H9 (cell line): ENCODE measurements at regions not wholly inside any gene's neighbourhood (a gene's known extent, or its start where the extent isn't known, plus 50 kb on each side); places are given as distances from the start of the nearest gene placed in this dataset.

Source experiments
- DNase-seq: peaks from one replicate; pipeline ENCODE4 v3.0.0-alpha.2; 2017
- H2AFZ ChIP-seq: one replicate; pipeline ENCODE4 v1.6.1; 2013; ENCODE audit warnings: mild to moderate bottlenecking, low read length, control low read depth, moderate library complexity
- H2AK5ac ChIP-seq: 2 replicates; pipeline ENCODE4 v1.6.1; 2013; ENCODE audit warnings: low read length, control low read depth, mixed read lengths; ENCODE audit not compliant: insufficient read length
- H2BK120ac ChIP-seq: one replicate; pipeline ENCODE4 v1.6.1; 2013; ENCODE audit warnings: low read depth, mild to moderate bottlenecking, low read length, control low read depth, inconsistent platforms; ENCODE audit not compliant: poor library complexity, severe bottlenecking
- H2BK12ac ChIP-seq: 2 replicates; pipeline ENCODE4 v1.6.1; 2013; ENCODE audit warnings: low read length, control low read depth, mixed read lengths, low read depth; ENCODE audit not compliant: insufficient read length
- H2BK15ac ChIP-seq: 2 replicates; pipeline ENCODE4 v1.6.1; 2013; ENCODE audit warnings: low read depth, low read length, control low read depth
- H2BK20ac ChIP-seq: one replicate; pipeline ENCODE4 v1.6.1; 2013; ENCODE audit warnings: low read depth, mild to moderate bottlenecking, low read length, control low read depth, inconsistent platforms; ENCODE audit not compliant: poor library complexity, severe bottlenecking
- H2BK5ac ChIP-seq: 2 replicates; pipeline ENCODE4 v1.6.1; 2013; ENCODE audit warnings: low read length, control low read depth, mixed read lengths; ENCODE audit not compliant: insufficient read length
- H3K14ac ChIP-seq: 2 replicates; pipeline ENCODE4 v1.6.1; 2013; ENCODE audit warnings: low read length, control low read depth; ENCODE audit not compliant: insufficient read depth
- H3K18ac ChIP-seq: 2 replicates; pipeline ENCODE4 v1.6.1; 2013; ENCODE audit warnings: low read depth, mild to moderate bottlenecking, mixed read lengths, low read length, control low read depth; ENCODE audit not compliant: insufficient read length
- H3K23ac ChIP-seq: 2 replicates; pipeline ENCODE4 v1.6.1; 2013; ENCODE audit warnings: low read length, control low read depth, mixed read lengths, low read depth; ENCODE audit not compliant: insufficient read length
- H3K23me2 ChIP-seq: 2 replicates; pipeline ENCODE4 v1.6.1; 2013; ENCODE audit warnings: low read depth, mild to moderate bottlenecking, mixed read lengths, low read length, control low read depth; ENCODE audit not compliant: insufficient read length, poor library complexity, severe bottlenecking
- H3K27ac ChIP-seq: 2 replicates; pipeline ENCODE4 v1.5.1; 2013; ENCODE audit warnings: low read length, control low read depth, mixed read lengths, low read depth; ENCODE audit not compliant: insufficient read length
- H3K27me3 ChIP-seq: 2 replicates; pipeline ENCODE4 v1.6.1; 2013; ENCODE audit warnings: low read length, control low read depth, inconsistent platforms; ENCODE audit not compliant: insufficient read depth
- H3K4ac ChIP-seq: 2 replicates; pipeline ENCODE4 v1.6.1; 2013; ENCODE audit warnings: low read depth, mild to moderate bottlenecking, control low read depth, inconsistent platforms, low read length, moderate library complexity
- H3K4me1 ChIP-seq: 2 replicates; pipeline ENCODE4 v1.6.1; 2013; ENCODE audit warnings: low read length, control low read depth, inconsistent platforms; ENCODE audit not compliant: insufficient read depth
- H3K4me2 ChIP-seq: 2 replicates; pipeline ENCODE4 v1.6.1; 2013; ENCODE audit warnings: low read length, control low read depth, mixed read lengths; ENCODE audit not compliant: insufficient read length, insufficient read depth
- H3K56ac ChIP-seq: 2 replicates; pipeline ENCODE4 v1.6.1; 2013; ENCODE audit warnings: low read depth, mild to moderate bottlenecking, mixed read lengths, low read length, control low read depth; ENCODE audit not compliant: insufficient read length
- H3K79me1 ChIP-seq: 2 replicates; pipeline ENCODE4 v1.6.1; 2013; ENCODE audit warnings: low read depth, mild to moderate bottlenecking, moderate library complexity, low read length, control low read depth, inconsistent platforms; ENCODE audit not compliant: insufficient read depth, poor library complexity, severe bottlenecking
- H3K79me2 ChIP-seq: 2 replicates; pipeline ENCODE4 v1.6.1; 2013; ENCODE audit warnings: low read length, control low read depth, inconsistent platforms; ENCODE audit not compliant: insufficient read depth
- H3K9ac ChIP-seq: 2 replicates; pipeline ENCODE4 v1.6.1; 2013; ENCODE audit warnings: low read length, control low read depth, mixed read lengths; ENCODE audit not compliant: insufficient read length; ENCODE audit errors: extremely low read depth
- H3K9me3 ChIP-seq: one replicate; pipeline ENCODE4 v1.6.1; 2013; ENCODE audit warnings: low read depth, low read length, inconsistent platforms; ENCODE audit not compliant: control insufficient read depth
- H3T11ph ChIP-seq: one replicate; pipeline ENCODE4 v1.6.1; 2013; ENCODE audit warnings: mild to moderate bottlenecking, low read length, control low read depth, inconsistent platforms
- H4K20me1 ChIP-seq: one replicate; pipeline ENCODE4 v1.6.1; 2013; ENCODE audit not compliant: control insufficient read depth, insufficient read length, insufficient read depth
- H4K5ac ChIP-seq: 2 replicates; pipeline ENCODE4 v1.6.1; 2013; ENCODE audit warnings: low read depth, mild to moderate bottlenecking, mixed read lengths, low read length, control low read depth; ENCODE audit not compliant: insufficient read length
- H4K8ac ChIP-seq: replicated peaks from 2 replicates; pipeline ENCODE4 v1.6.1; 2013; ENCODE audit warnings: low read length, control low read depth, mixed read lengths, low read depth; ENCODE audit not compliant: insufficient read length
- H4K91ac ChIP-seq: 2 replicates; pipeline ENCODE4 v1.6.1; 2013; ENCODE audit warnings: low read depth, mild to moderate bottlenecking, moderate library complexity, mixed read lengths, low read length, control low read depth; ENCODE audit not compliant: insufficient read length
- H3K27ac Mint-ChIP-seq, 3 experiments: 2 replicates in 2 of 3; 3 replicates in 1 of 3; pipeline ENCODE4 v1.8.0; 2020 to 2021; ENCODE audit warnings: mixed read lengths in 3 of 3, mild to moderate bottlenecking in 1 of 3, moderate library complexity in 1 of 3
- H3K27me3 Mint-ChIP-seq: 2 replicates; pipeline ENCODE4 v1.8.0; 2021; ENCODE audit warnings: low read depth, mild to moderate bottlenecking, moderate library complexity, mixed read lengths
- H3K36me3 Mint-ChIP-seq, 3 experiments: 2 replicates in 2 of 3; 3 replicates in 1 of 3; pipeline ENCODE4 v1.8.0; 2020 to 2021; ENCODE audit warnings: low read depth in 3 of 3, mixed read lengths in 3 of 3; ENCODE audit not compliant: insufficient read depth in 1 of 3
- H3K4me1 Mint-ChIP-seq, 2 experiments: 2 replicates each; pipeline ENCODE4 v1.8.0; 2020; ENCODE audit warnings: mixed read lengths in 2 of 2
- H3K4me3 Mint-ChIP-seq, 2 experiments: 2 replicates in 1 of 2; 3 replicates in 1 of 2; pipeline ENCODE4 v1.8.0; 2020 to 2021; ENCODE audit warnings: mild to moderate bottlenecking in 2 of 2, mixed read lengths in 2 of 2, moderate library complexity in 1 of 2
- H3K9me3 Mint-ChIP-seq, 2 experiments: 2 replicates in 1 of 2; 3 replicates in 1 of 2; pipeline ENCODE4 v1.8.0; 2020; ENCODE audit warnings: mild to moderate bottlenecking in 2 of 2, mixed read lengths in 2 of 2, moderate library complexity in 1 of 2
- WGBS: extraction: QIAGEN DNeasy Blood & Tissue Kit; methylation state at CpG from one replicate; pipeline ENCODE4 v1.1.7; 2013; ENCODE audit warnings: missing lambda C conversion rate, low lambda C conversion rate, mixed read lengths; ENCODE audit not compliant: insufficient read length; ENCODE audit errors: extremely low coverage; 5-methylcytosine and 5-hydroxymethylcytosine counted together
- TF ChIP-seq, protein P1 (sequence below): fragments of 200-600 bp; sonication (generic); conservative IDR thresholded peaks from 3 replicates; pipeline ENCODE4 v1.8.0; 2021; ENCODE audit warnings: antibody characterized with exemption, mild to moderate bottlenecking

DNA sequence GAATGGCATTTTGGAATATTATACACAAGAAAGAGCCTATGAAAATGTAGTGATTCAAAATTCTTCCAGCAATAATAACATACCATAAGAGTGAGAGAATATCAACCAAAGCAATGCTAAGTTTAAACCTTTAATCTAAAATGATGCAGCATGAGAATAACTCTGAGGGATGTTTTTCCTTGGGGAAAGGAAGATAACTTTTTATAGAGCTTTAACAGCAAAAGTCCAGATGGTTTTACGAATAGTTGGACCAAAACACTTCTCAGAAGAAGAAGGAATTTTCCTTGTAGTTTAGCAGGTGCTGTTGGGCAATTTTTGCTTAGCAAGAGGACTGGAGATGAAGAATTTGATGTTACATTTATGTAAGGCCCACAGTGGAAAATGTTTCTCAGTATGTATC lies 1503.2 kb downstream of the HACE1 start:
- Histone ChIP-seq H3K4me2 (no peak overlapping the region), H3K56ac (no peak overlapping the region), H4K91ac (no peak overlapping the region), H2BK15ac (no peak overlapping the region), H4K5ac (no peak overlapping the region), H2AK5ac (no peak overlapping the region), H4K20me1 (no peaks in the 10 kb centered on the region), H3K9ac (no peak overlapping the region), H3T11ph (no peak overlapping the region), H3K27me3 (no peaks in the 10 kb centered on the region), H3K79me2 (no peaks in the 10 kb centered on the region), H3K9me3 (no peaks in the 10 kb centered on the region), H2BK20ac (no peak overlapping the region), H2BK120ac (no peak overlapping the region), H4K8ac (no peak overlapping the region), H3K23me2 (no peaks in the 10 kb centered on the region), H3K79me1 (no peaks in the 10 kb centered on the region), H2AFZ (no peak overlapping the region), H3K4me1 (no peaks in the 10 kb centered on the region), H3K4ac (no peak overlapping the region), H3K23ac (no peak overlapping the region), H2BK12ac (no peak overlapping the region), H2BK5ac (no peak overlapping the region), H3K27ac (no peak overlapping the region), H3K18ac (no peak overlapping the region), H3K14ac (no peak overlapping the region)
- no peak for DNase-seq
- WGBS, result no CpG with 5 or more reads among the region's 1 CpG
- Mint-ChIP-seq H3K27ac (no peak overlapping the region), H3K9me3 (no peaks in the 10 kb centered on the region; a peak in 1 of 5 replicates), H3K27me3 (no peaks in the 10 kb centered on the region), H3K4me1 (no peaks in the 10 kb centered on the region), H3K36me3 (no peaks in the 10 kb centered on the region), H3K4me3 (no peak overlapping the region)
- TF ChIP-seq, protein P1, sequence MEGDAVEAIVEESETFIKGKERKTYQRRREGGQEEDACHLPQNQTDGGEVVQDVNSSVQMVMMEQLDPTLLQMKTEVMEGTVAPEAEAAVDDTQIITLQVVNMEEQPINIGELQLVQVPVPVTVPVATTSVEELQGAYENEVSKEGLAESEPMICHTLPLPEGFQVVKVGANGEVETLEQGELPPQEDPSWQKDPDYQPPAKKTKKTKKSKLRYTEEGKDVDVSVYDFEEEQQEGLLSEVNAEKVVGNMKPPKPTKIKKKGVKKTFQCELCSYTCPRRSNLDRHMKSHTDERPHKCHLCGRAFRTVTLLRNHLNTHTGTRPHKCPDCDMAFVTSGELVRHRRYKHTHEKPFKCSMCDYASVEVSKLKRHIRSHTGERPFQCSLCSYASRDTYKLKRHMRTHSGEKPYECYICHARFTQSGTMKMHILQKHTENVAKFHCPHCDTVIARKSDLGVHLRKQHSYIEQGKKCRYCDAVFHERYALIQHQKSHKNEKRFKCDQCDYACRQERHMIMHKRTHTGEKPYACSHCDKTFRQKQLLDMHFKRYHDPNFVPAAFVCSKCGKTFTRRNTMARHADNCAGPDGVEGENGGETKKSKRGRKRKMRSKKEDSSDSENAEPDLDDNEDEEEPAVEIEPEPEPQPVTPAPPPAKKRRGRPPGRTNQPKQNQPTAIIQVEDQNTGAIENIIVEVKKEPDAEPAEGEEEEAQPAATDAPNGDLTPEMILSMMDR, result no peak
